Loucy (cell line): ENCODE measurements at regions not wholly inside any gene's neighbourhood (a gene's known extent, or its start where the extent isn't known, plus 50 kb on each side); places are given as distances from the start of the nearest gene placed in this dataset.

Experiments
- CTCF ChIP-seq: fragments of 200-600 bp; sonication (generic); conservative IDR thresholded peaks from 2 replicates; pipeline ENCODE4 v1.5.1; 2014; ENCODE audit warnings: mild to moderate bottlenecking, antibody characterized with exemption, low read length
- EZH2phosphoT487 ChIP-seq: fragments of 200-600 bp; IDR thresholded peaks from 2 replicates; pipeline ENCODE4 v1.6.1; 2018; ENCODE audit warnings: antibody characterized with exemption, mild to moderate bottlenecking, moderate library complexity, borderline replicate concordance

- TF ChIP-seq CTCF, result no peak
- no peak for TF ChIP-seq EZH2phosphoT487
These were observed 76.7 kb upstream of the MARCHF10 start for GRCh38 chr17:62884781-62885180.
